ENCODE measurements at regions not wholly inside any gene's neighbourhood (a gene's known extent, or its start where the extent isn't known, plus 50 kb on each side); places are given as distances from the start of the nearest gene placed in this dataset.

DNA sequence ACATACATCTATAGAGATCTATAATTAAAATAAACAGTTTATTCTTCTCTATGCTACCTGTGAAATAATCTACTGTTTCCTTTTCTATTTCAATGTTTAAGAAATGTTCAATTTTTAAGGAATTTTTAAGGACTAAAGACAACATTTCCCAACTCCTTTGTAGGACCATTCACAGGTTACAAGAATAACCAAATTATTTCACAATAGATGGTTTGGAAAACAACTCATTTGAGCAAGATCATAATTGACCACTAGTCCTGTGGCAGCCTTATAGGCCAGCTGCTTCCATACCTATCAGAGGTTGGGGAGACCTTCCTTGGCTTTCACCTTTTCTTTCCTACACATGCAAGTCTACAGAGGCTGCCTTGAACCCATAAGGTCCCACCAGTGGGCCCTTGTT, 193.7 kb downstream of the TTC39B start:
- no peak overlapping the region for H3K27ac ChIP-seq (ENCODE audit: extremely low read depth, low read depth, low read length)
- ChIA-PET CTCF (interaction anchor here (0.5 to 0.9 kb wide), 2 partner anchors 22 to 37 kb away, joined by 3 to 4 read pairs; no protein-coding TSS in a partner anchor), POLR2A (no interaction called here)
- H3K36me3 ChIP-seq (ENCODE audit: control insufficient read depth in 2 of 2, insufficient read depth in 1 of 2, low read length in 2 of 2) = no peaks in the 10 kb centered on the region
- TF ChIP-seq, protein P1, sequence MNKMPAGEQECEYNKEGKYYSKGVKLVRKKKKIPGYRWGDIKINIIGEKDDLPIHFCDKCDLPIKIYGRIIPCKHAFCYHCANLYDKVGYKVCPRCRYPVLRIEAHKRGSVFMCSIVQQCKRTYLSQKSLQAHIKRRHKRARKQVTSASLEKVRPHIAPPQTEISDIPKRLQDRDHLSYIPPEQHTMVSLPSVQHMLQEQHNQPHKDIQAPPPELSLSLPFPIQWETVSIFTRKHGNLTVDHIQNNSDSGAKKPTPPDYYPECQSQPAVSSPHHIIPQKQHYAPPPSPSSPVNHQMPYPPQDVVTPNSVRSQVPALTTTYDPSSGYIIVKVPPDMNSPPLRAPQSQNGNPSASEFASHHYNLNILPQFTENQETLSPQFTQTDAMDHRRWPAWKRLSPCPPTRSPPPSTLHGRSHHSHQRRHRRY (tag by site-specific recombination; IDR thresholded peaks at IDR 0.05) = no peak
- TF ChIP-seq, protein P2, sequence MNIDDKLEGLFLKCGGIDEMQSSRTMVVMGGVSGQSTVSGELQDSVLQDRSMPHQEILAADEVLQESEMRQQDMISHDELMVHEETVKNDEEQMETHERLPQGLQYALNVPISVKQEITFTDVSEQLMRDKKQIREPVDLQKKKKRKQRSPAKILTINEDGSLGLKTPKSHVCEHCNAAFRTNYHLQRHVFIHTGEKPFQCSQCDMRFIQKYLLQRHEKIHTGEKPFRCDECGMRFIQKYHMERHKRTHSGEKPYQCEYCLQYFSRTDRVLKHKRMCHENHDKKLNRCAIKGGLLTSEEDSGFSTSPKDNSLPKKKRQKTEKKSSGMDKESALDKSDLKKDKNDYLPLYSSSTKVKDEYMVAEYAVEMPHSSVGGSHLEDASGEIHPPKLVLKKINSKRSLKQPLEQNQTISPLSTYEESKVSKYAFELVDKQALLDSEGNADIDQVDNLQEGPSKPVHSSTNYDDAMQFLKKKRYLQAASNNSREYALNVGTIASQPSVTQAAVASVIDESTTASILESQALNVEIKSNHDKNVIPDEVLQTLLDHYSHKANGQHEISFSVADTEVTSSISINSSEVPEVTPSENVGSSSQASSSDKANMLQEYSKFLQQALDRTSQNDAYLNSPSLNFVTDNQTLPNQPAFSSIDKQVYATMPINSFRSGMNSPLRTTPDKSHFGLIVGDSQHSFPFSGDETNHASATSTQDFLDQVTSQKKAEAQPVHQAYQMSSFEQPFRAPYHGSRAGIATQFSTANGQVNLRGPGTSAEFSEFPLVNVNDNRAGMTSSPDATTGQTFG (tag by site-specific recombination; IDR thresholded peaks at IDR 0.05; ENCODE audit: borderline replicate concordance) = no peak
- TF ChIP-seq ZNF423 (tag by site-specific recombination; IDR thresholded peaks at IDR 0.05) (no peak), ZNF658 (tag by site-specific recombination; IDR thresholded peaks at IDR 0.05) (no peak), ZNF138 (tag by site-specific recombination; IDR thresholded peaks at IDR 0.05; ENCODE audit: borderline replicate concordance) (no peak), ZNF112 (tag by site-specific recombination; IDR thresholded peaks at IDR 0.05) (no peak), KLF7 (tag by site-specific recombination; IDR thresholded peaks at IDR 0.05; ENCODE audit: borderline replicate concordance) (no peak), OSR2 (tag by site-specific recombination; IDR thresholded peaks at IDR 0.05) (no peak), ZNF341 (tag by site-specific recombination; IDR thresholded peaks at IDR 0.05; ENCODE audit: low read depth) (no peak), ZNF211 (tag by site-specific recombination; IDR thresholded peaks at IDR 0.05; ENCODE audit: low read depth) (no peak), KLF1 (tag by site-specific recombination; IDR thresholded peaks at IDR 0.05) (no peak)
- TF ChIP-seq, protein P3, sequence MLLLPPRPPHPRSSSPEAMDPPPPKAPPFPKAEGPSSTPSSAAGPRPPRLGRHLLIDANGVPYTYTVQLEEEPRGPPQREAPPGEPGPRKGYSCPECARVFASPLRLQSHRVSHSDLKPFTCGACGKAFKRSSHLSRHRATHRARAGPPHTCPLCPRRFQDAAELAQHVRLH (tag by site-specific recombination; IDR thresholded peaks at IDR 0.05) = no peak
- TF ChIP-seq, protein P4, sequence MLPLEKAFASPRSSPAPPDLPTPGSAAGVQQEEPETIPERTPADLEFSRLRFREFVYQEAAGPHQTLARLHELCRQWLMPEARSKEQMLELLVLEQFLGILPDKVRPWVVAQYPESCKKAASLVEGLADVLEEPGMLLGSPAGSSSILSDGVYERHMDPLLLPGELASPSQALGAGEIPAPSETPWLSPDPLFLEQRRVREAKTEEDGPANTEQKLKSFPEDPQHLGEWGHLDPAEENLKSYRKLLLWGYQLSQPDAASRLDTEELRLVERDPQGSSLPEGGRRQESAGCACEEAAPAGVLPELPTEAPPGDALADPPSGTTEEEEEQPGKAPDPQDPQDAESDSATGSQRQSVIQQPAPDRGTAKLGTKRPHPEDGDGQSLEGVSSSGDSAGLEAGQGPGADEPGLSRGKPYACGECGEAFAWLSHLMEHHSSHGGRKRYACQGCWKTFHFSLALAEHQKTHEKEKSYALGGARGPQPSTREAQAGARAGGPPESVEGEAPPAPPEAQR (tag by site-specific recombination; IDR thresholded peaks at IDR 0.05) = no peak
- TF ChIP-seq, protein P5, sequence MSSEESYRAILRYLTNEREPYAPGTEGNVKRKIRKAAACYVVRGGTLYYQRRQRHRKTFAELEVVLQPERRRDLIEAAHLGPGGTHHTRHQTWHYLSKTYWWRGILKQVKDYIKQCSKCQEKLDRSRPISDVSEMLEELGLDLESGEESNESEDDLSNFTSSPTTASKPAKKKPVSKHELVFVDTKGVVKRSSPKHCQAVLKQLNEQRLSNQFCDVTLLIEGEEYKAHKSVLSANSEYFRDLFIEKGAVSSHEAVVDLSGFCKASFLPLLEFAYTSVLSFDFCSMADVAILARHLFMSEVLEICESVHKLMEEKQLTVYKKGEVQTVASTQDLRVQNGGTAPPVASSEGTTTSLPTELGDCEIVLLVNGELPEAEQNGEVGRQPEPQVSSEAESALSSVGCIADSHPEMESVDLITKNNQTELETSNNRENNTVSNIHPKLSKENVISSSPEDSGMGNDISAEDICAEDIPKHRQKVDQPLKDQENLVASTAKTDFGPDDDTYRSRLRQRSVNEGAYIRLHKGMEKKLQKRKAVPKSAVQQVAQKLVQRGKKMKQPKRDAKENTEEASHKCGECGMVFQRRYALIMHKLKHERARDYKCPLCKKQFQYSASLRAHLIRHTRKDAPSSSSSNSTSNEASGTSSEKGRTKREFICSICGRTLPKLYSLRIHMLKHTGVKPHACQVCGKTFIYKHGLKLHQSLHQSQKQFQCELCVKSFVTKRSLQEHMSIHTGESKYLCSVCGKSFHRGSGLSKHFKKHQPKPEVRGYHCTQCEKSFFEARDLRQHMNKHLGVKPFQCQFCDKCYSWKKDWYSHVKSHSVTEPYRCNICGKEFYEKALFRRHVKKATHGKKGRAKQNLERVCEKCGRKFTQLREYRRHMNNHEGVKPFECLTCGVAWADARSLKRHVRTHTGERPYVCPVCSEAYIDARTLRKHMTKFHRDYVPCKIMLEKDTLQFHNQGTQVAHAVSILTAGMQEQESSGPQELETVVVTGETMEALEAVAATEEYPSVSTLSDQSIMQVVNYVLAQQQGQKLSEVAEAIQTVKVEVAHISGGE (tag by site-specific recombination; conservative IDR thresholded peaks at IDR 0.05; ENCODE audit: low read depth) = no peak
- TF ChIP-seq, protein P6, sequence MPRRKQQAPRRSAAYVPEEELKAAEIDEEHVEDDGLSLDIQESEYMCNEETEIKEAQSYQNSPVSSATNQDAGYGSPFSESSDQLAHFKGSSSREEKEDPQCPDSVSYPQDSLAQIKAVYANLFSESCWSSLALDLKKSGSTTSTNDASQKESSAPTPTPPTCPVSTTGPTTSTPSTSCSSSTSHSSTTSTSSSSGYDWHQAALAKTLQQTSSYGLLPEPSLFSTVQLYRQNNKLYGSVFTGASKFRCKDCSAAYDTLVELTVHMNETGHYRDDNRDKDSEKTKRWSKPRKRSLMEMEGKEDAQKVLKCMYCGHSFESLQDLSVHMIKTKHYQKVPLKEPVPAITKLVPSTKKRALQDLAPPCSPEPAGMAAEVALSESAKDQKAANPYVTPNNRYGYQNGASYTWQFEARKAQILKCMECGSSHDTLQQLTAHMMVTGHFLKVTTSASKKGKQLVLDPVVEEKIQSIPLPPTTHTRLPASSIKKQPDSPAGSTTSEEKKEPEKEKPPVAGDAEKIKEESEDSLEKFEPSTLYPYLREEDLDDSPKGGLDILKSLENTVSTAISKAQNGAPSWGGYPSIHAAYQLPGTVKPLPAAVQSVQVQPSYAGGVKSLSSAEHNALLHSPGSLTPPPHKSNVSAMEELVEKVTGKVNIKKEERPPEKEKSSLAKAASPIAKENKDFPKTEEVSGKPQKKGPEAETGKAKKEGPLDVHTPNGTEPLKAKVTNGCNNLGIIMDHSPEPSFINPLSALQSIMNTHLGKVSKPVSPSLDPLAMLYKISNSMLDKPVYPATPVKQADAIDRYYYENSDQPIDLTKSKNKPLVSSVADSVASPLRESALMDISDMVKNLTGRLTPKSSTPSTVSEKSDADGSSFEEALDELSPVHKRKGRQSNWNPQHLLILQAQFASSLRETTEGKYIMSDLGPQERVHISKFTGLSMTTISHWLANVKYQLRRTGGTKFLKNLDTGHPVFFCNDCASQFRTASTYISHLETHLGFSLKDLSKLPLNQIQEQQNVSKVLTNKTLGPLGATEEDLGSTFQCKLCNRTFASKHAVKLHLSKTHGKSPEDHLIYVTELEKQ (tag by site-specific recombination; IDR thresholded peaks at IDR 0.05; ENCODE audit: borderline replicate concordance) = no peak
- TF ChIP-seq, protein P7, sequence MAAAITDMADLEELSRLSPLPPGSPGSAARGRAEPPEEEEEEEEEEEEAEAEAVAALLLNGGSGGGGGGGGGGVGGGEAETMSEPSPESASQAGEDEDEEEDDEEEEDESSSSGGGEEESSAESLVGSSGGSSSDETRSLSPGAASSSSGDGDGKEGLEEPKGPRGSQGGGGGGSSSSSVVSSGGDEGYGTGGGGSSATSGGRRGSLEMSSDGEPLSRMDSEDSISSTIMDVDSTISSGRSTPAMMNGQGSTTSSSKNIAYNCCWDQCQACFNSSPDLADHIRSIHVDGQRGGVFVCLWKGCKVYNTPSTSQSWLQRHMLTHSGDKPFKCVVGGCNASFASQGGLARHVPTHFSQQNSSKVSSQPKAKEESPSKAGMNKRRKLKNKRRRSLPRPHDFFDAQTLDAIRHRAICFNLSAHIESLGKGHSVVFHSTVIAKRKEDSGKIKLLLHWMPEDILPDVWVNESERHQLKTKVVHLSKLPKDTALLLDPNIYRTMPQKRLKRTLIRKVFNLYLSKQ (tag by site-specific recombination; IDR thresholded peaks at IDR 0.05; ENCODE audit: borderline replicate concordance) = no peak
- no peaks in the 10 kb centered on the region for H3K9me3 ChIP-seq (ENCODE audit: control insufficient read depth, insufficient read depth, low read depth, low read length)
- 0 out of 2 replicates have a peak, but pooled peaks cover 3% of the 10 kb centered on the region for H3K4me1 ChIP-seq (ENCODE audit: control insufficient read depth, insufficient read depth, low read length)
- H3K4me3 ChIP-seq (ENCODE audit: low read depth, low read length) = no peak overlapping the region
